Osteoblast (primary cell): ENCODE measurements at regions not wholly inside any gene's neighbourhood (a gene's known extent, or its start where the extent isn't known, plus 50 kb on each side); places are given as distances from the start of the nearest gene placed in this dataset.
"Not testable (repeated sequence)": the region's sequence is repeated elsewhere in the genome, so short reads cannot be mapped to it uniquely, and the experiment has no call there.

Source experiments
- DNase-seq: peaks from one replicate; pipeline ENCODE4 v3.0.0; 2011; ENCODE audit warnings: low spot score, mixed read lengths; ENCODE audit not compliant: insufficient read length; ENCODE audit errors: missing footprints
- H2AFZ ChIP-seq: 2 replicates; pipeline ENCODE4 v1.6.0; 2011; ENCODE audit warnings: mild to moderate bottlenecking, low read length
- H3K27ac ChIP-seq: 2 replicates; pipeline ENCODE4 v1.5.1; 2011; ENCODE audit warnings: mild to moderate bottlenecking, low read depth, low read length, moderate library complexity
- H3K27me3 ChIP-seq: 2 replicates; pipeline ENCODE4 v1.6.0; 2012; ENCODE audit warnings: mild to moderate bottlenecking, control low read depth, inconsistent platforms, low read length, moderate library complexity; ENCODE audit not compliant: insufficient read depth
- H3K36me3 ChIP-seq: 2 replicates; pipeline ENCODE4 v1.5.1; 2011; ENCODE audit warnings: mild to moderate bottlenecking, low read length, control low read depth, moderate library complexity; ENCODE audit not compliant: insufficient read depth
- H3K4me1 ChIP-seq: 2 replicates; pipeline ENCODE4 v1.5.1; 2011; ENCODE audit warnings: mild to moderate bottlenecking, low read length, control low read depth, moderate library complexity; ENCODE audit not compliant: insufficient read depth
- H3K4me2 ChIP-seq: 2 replicates; pipeline ENCODE4 v1.6.0; 2011; ENCODE audit warnings: mild to moderate bottlenecking, low read length; ENCODE audit not compliant: insufficient read depth
- H3K4me3 ChIP-seq: fragments of 200-600 bp; sonication (generic); 3 replicates; pipeline ENCODE4 v1.5.1; 2012; ENCODE audit warnings: mild to moderate bottlenecking, low read length, inconsistent platforms; ENCODE audit not compliant: insufficient read depth
- H3K79me2 ChIP-seq: 2 replicates; pipeline ENCODE4 v1.6.0; 2012; ENCODE audit warnings: mild to moderate bottlenecking, low read length, control low read depth, inconsistent platforms; ENCODE audit not compliant: insufficient read depth
- H3K9me3 ChIP-seq: 2 replicates; pipeline ENCODE4 v1.5.1; 2011; ENCODE audit warnings: low read depth, low read length, control low read depth
- H4K20me1 ChIP-seq: 2 replicates; pipeline ENCODE4 v1.6.0; 2012; ENCODE audit warnings: mild to moderate bottlenecking, low read length, control low read depth; ENCODE audit not compliant: insufficient read depth
- CTCF ChIP-seq: IDR thresholded peaks from 2 replicates; pipeline ENCODE4 v1.5.1; 2011; ENCODE audit warnings: mild to moderate bottlenecking, low read depth, low read length, moderate library complexity; ENCODE audit errors: extremely low read depth

GRCh38 chrX:28124416-28124815 lies 143.2 kb upstream of the DCAF8L1 start:
- H4K20me1 ChIP-seq = no peaks in the 10 kb centered on the region
- DNase-seq = no peak

GRCh38 chrX:28120580-28121245 lies 139.5 kb upstream of the DCAF8L1 start:
- DNase-seq, H2AFZ ChIP-seq, H4K20me1 ChIP-seq, H3K4me3 ChIP-seq, H3K27me3 ChIP-seq, H3K4me1 ChIP-seq, H3K9me3 ChIP-seq, H3K27ac ChIP-seq, H3K4me2 ChIP-seq, H3K79me2 ChIP-seq, H3K36me3 ChIP-seq: not testable (repeated sequence)

More at GRCh38 chrX:28124416-28124815, 143.2 kb upstream of the DCAF8L1 start:
- H3K4me3 ChIP-seq = no peak overlapping the region
- no peaks in the 10 kb centered on the region for H3K9me3 ChIP-seq
- H3K4me2 ChIP-seq = no peak overlapping the region
- H3K27ac ChIP-seq = no peak overlapping the region
- TF ChIP-seq CTCF = no peak
- H3K36me3 ChIP-seq = no peaks in the 10 kb centered on the region
- no peaks in the 10 kb centered on the region for H3K27me3 ChIP-seq
- no peak overlapping the region for H2AFZ ChIP-seq
- H3K79me2 ChIP-seq = no peaks in the 10 kb centered on the region
- no peaks in the 10 kb centered on the region for H3K4me1 ChIP-seq

GRCh38 chrX:28120072-28120471 lies 138.8 kb upstream of the DCAF8L1 start:
- TF ChIP-seq CTCF = no peak
- no peak overlapping the region for H3K4me2 ChIP-seq
- H3K4me3 ChIP-seq = no peak overlapping the region
- no peaks in the 10 kb centered on the region for H3K36me3 ChIP-seq
- no peak overlapping the region for H3K27ac ChIP-seq
- H3K79me2 ChIP-seq = no peaks in the 10 kb centered on the region
- H4K20me1 ChIP-seq = no peaks in the 10 kb centered on the region
- no peaks in the 10 kb centered on the region for H3K4me1 ChIP-seq
- H3K9me3 ChIP-seq = peaks cover 3% of the 10 kb centered on the region
- no peak for DNase-seq
- no peak overlapping the region for H2AFZ ChIP-seq
- H3K27me3 ChIP-seq = no peaks in the 10 kb centered on the region

- H3K36me3 ChIP-seq = no peaks in the 10 kb centered on the region
- H3K27ac ChIP-seq = no peak overlapping the region
- H3K4me1 ChIP-seq = no peaks in the 10 kb centered on the region
- no peak overlapping the region for H3K4me2 ChIP-seq
- H3K27me3 ChIP-seq = no peaks in the 10 kb centered on the region
- H3K79me2 ChIP-seq = no peaks in the 10 kb centered on the region
- H2AFZ ChIP-seq = no peak overlapping the region
- no peak for DNase-seq
- H4K20me1 ChIP-seq = no peaks in the 10 kb centered on the region
- no peak for TF ChIP-seq CTCF
- peaks cover 3% of the 10 kb centered on the region for H3K9me3 ChIP-seq
- H3K4me3 ChIP-seq = no peak overlapping the region
Measured at GRCh38 chrX:28108186-28108945, 127.1 kb upstream of the DCAF8L1 start.
